IMR-90 (cell line): ENCODE measurements at regions not wholly inside any gene's neighbourhood (a gene's known extent, or its start where the extent isn't known, plus 50 kb on each side); places are given as distances from the start of the nearest gene placed in this dataset.

Experiments
- ATAC-seq: fragments of 200-7000 bp; cut with Tn5 transposase; 2 replicates; pipeline ENCODE4 v1.9.1; 2020; ENCODE audit warnings: low read depth, mild to moderate bottlenecking, moderate library complexity
- BruUV-seq: library from RNA; stranded (reverse); fragments of 400-500 nt; replicated peaks from 2 replicates; lab custom pipeline; 2021; lab: Mats Ljungman, UMichigan
- CTCF ChIA-PET: fragments of 300-600 bp; formaldehyde crosslinking; extraction: SDS; loops from one replicate; lab custom pipeline; 2021; ENCODE audit warnings: antibody characterized with exemption; lab: Yijun Ruan, JAX
- POLR2A ChIA-PET: fragments of 300-600 bp; sonication (Branson Sonifier 250); formaldehyde crosslinking; loops from one replicate; lab custom pipeline; 2022; ENCODE audit warnings: antibody characterized with exemption; ENCODE audit not compliant: unreplicated experiment; lab: Charles Lee
- DNase-seq: peaks from one replicate; pipeline ENCODE4 v3.0.0; 2013
- H2AFZ ChIP-seq: replicated peaks from 2 replicates; pipeline ENCODE3; 2013; ENCODE audit warnings: low read length, mild to moderate bottlenecking; ENCODE audit not compliant: poor library complexity
- H2AK5ac ChIP-seq: 2 replicates; pipeline ENCODE4 v1.6.1; 2013; ENCODE audit warnings: low read depth, low read length, inconsistent platforms
- H2AK9ac ChIP-seq: replicated peaks from 2 replicates; pipeline ENCODE3; 2013; ENCODE audit warnings: mild to moderate bottlenecking, low read depth, low read length, moderate library complexity; ENCODE audit not compliant: poor library complexity
- H2BK120ac ChIP-seq: 2 replicates; pipeline ENCODE4 v1.6.1; 2013; ENCODE audit warnings: low read depth, low read length, inconsistent platforms
- H2BK15ac ChIP-seq: 3 replicates; pipeline ENCODE4 v1.6.1; 2013; ENCODE audit warnings: low read depth, low read length, inconsistent platforms
- H2BK20ac ChIP-seq: 2 replicates; pipeline ENCODE4 v1.6.1; 2013; ENCODE audit warnings: low read depth, mild to moderate bottlenecking, inconsistent platforms, low read length, moderate library complexity
- H2BK5ac ChIP-seq: 2 replicates; pipeline ENCODE4 v1.6.1; 2013; ENCODE audit warnings: mild to moderate bottlenecking, low read depth, low read length, inconsistent platforms; ENCODE audit not compliant: poor library complexity, severe bottlenecking
- H3K14ac ChIP-seq: replicated peaks from 2 replicates; pipeline ENCODE4 v1.6.1; 2013; ENCODE audit warnings: low read depth, low read length, inconsistent platforms
- H3K18ac ChIP-seq: 2 replicates; pipeline ENCODE4 v1.6.1; 2013; ENCODE audit warnings: low read depth, low read length, control low read depth
- H3K23ac ChIP-seq: 2 replicates; pipeline ENCODE4 v1.6.1; 2013; ENCODE audit warnings: low read depth, low read length, inconsistent platforms
- H3K27ac ChIP-seq: 2 replicates; pipeline ENCODE4 v1.5.1; 2013; ENCODE audit warnings: mild to moderate bottlenecking, control low read depth, low read length; ENCODE audit not compliant: insufficient read depth
- H3K27me3 ChIP-seq: 2 replicates; pipeline ENCODE4 v1.6.1; 2013; ENCODE audit warnings: low read length; ENCODE audit not compliant: control insufficient read depth, insufficient read depth
- H3K36me3 ChIP-seq: 2 replicates; pipeline ENCODE4 v1.6.1; 2013; ENCODE audit warnings: low read length, mixed read lengths; ENCODE audit not compliant: control insufficient read depth, insufficient read depth
- H3K4ac ChIP-seq: 2 replicates; pipeline ENCODE4 v1.6.1; 2013; ENCODE audit warnings: low read depth, low read length, inconsistent platforms
- H3K4me1 ChIP-seq: 2 replicates; pipeline ENCODE4 v1.6.1; 2013; ENCODE audit warnings: low read length, mixed read lengths; ENCODE audit not compliant: control insufficient read depth, insufficient read depth
- H3K4me2 ChIP-seq: 2 replicates; pipeline ENCODE4 v1.6.1; 2013; ENCODE audit warnings: low read depth, mild to moderate bottlenecking, control low read depth, low read length, moderate library complexity
- H3K4me3 ChIP-seq: 2 replicates; pipeline ENCODE4 v1.5.1; 2013; ENCODE audit warnings: low read depth, mild to moderate bottlenecking, control low read depth, low read length, moderate library complexity; ENCODE audit not compliant: insufficient read depth
- H3K56ac ChIP-seq: 2 replicates; pipeline ENCODE4 v1.6.1; 2013; ENCODE audit warnings: low read length, inconsistent platforms; ENCODE audit not compliant: insufficient read depth; ENCODE audit errors: extremely low read depth
- H3K79me1 ChIP-seq, 2 experiments: 2 replicates each; pipeline ENCODE4 v1.6.1; 2013; ENCODE audit warnings: low read length in 2 of 2, inconsistent platforms in 1 of 2, low read depth in 1 of 2
- H3K9ac ChIP-seq: 2 replicates; pipeline ENCODE4 v1.6.1; 2013; ENCODE audit warnings: low read depth, low read length, control low read depth
- H3K9me1 ChIP-seq: 2 replicates; pipeline ENCODE4 v1.6.1; 2013; ENCODE audit warnings: low read length, inconsistent platforms; ENCODE audit not compliant: insufficient read depth
- H3K9me3 ChIP-seq: 2 replicates; pipeline ENCODE4 v1.6.1; 2013; ENCODE audit warnings: low read length; ENCODE audit not compliant: control insufficient read depth, insufficient read depth
- H4K20me1 ChIP-seq: 2 replicates; pipeline ENCODE4 v1.6.1; 2013; ENCODE audit warnings: low read length, inconsistent platforms; ENCODE audit not compliant: insufficient read depth
- H4K5ac ChIP-seq: 2 replicates; pipeline ENCODE4 v1.6.1; 2013; ENCODE audit warnings: mild to moderate bottlenecking, low read depth, low read length, control low read depth
- H4K8ac ChIP-seq, 2 experiments: 2 replicates each; pipeline ENCODE4 v1.6.1; 2013; ENCODE audit warnings: low read depth in 2 of 2, low read length in 2 of 2, control low read depth in 1 of 2, inconsistent platforms in 1 of 2
- H4K91ac ChIP-seq: 2 replicates; pipeline ENCODE4 v1.6.1; 2013; ENCODE audit warnings: low read depth, low read length, inconsistent platforms; ENCODE audit not compliant: insufficient read depth
- BHLHE40 ChIP-seq: fragments of 150-350 bp; IDR thresholded peaks from 2 replicates; pipeline ENCODE4 v1.6.1; 2016; ENCODE audit warnings: mild to moderate bottlenecking, low read depth, low read length
- CTCF ChIP-seq: conservative IDR thresholded peaks from 2 replicates; pipeline ENCODE4 v1.5.1; 2012; ENCODE audit warnings: mild to moderate bottlenecking, low read depth, low read length, improper control_type of control experiment
- MAZ ChIP-seq: IDR thresholded peaks from 2 replicates; pipeline ENCODE4 v1.6.1; 2012; ENCODE audit warnings: low read depth, mild to moderate bottlenecking, low read length, improper control_type of control experiment, moderate library complexity, borderline replicate concordance
- MXI1 ChIP-seq: IDR thresholded peaks from 2 replicates; pipeline ENCODE4 v1.6.1; 2012; ENCODE audit warnings: low read depth, mild to moderate bottlenecking, low read length, moderate library complexity, borderline replicate concordance
- POLR2A ChIP-seq: IDR thresholded peaks from 2 replicates; pipeline ENCODE4 v1.6.1; 2012; ENCODE audit warnings: mild to moderate bottlenecking, low read depth, low read length
- RFX5 ChIP-seq: IDR thresholded peaks from 2 replicates; pipeline ENCODE4 v1.8.0; 2012; ENCODE audit warnings: low read depth, mild to moderate bottlenecking, low read length, moderate library complexity
- WGBS, 2 experiments: methylation state at CpG; one replicate each; pipeline versions ENCODE4 v1.1.5 to v1.1.7; 2013; ENCODE audit warnings: missing lambda C conversion rate in 2 of 2; ENCODE audit not compliant: insufficient read length in 1 of 2; ENCODE audit errors: extremely low coverage in 2 of 2; 5-methylcytosine and 5-hydroxymethylcytosine counted together
- dilution Hi-C: fragments of 300-500 bp; cut with HindIII; formaldehyde crosslinking; loops from one replicate; pipeline ENCODE4 v1.14.3; 2018; ENCODE audit warnings: low sequenced_read_pairs; ENCODE audit not compliant: unreplicated experiment
- in situ Hi-C: fragments of 300-500 bp; cut with MboI; formaldehyde crosslinking; loops from 3 replicates; pipeline ENCODE4 v1.14.3; 2019; ENCODE audit warnings: low sequenced_read_pairs, inconsistent platforms, mixed read lengths
- intact Hi-C: fragments of 100-400 bp; cut with micrococcal nuclease; formaldehyde crosslinking; loops from 2 replicates; pipeline ENCODE4 v1.10.0; 2022
- TF ChIP-seq, protein P1 (sequence below): fragments of 150-350 bp; IDR thresholded peaks from 2 replicates; pipeline ENCODE4 v1.6.1; 2017; ENCODE audit warnings: mild to moderate bottlenecking, antibody characterized with exemption, low read length, low read depth
- TF ChIP-seq, protein P2 (sequence below): fragments of 150-350 bp; IDR thresholded peaks from 2 replicates; pipeline ENCODE4 v1.6.1; 2016; ENCODE audit warnings: low read depth, mild to moderate bottlenecking, low read length, moderate library complexity, borderline replicate concordance

DNA sequence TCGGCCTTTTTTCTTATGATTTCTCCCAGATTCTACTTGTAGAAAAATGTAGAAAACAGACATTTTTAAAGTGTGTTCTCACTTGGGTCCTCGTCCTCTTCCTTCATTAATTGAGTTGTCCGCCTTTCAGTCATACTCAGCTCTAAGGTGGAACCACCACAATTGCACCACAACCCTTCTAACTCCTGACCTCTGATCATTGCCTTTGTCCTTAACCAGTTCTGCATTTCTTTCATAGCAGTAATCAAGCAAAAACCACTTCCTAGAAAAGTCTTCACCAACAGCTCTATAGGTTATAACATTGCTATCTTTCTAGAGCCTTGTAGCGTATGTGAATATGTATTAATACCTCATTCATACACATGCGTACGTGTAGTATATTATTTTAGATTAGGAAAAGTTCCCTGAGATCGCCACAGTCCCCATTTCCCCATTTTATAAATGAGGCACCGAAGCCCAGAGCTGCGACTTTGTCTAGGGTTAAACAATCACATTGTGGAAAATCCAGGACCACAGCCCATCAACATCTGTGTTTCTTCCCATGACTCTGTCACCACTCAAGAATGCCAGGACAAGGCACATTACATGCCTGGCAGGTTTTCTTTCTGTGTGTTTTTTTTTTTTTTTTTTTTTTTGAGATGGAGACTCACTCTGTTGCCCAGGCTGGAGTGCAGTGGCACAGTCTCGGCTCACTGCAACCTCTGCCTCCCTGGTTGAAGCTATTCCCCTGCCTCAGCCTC is 175.5 kb downstream of the BTBD3 start:
- Histone ChIP-seq H3K9ac (no peak overlapping the region), H4K20me1 (no peaks in the 10 kb centered on the region), H2BK5ac (no peak overlapping the region), H3K79me1 (no peaks in the 10 kb centered on the region), H3K27ac (no peak overlapping the region), H2BK120ac (no peak overlapping the region), H4K91ac (no peak overlapping the region), H2AK5ac (no peak overlapping the region), H3K14ac (no peak overlapping the region), H3K27me3 (no peaks in the 10 kb centered on the region; the same call in 1 of the 2 replicates), H3K4ac (no peak overlapping the region), H2BK15ac (no peak overlapping the region), H2BK20ac (no peak overlapping the region), H3K4me3 (no peak overlapping the region), H2AFZ (no peak overlapping the region), H3K9me3 (no peaks in the 10 kb centered on the region), H3K4me2 (no peak overlapping the region), H3K56ac (no peak overlapping the region), H4K5ac (no peak overlapping the region), H3K18ac (no peak overlapping the region), H3K4me1 (no peaks in the 10 kb centered on the region), H4K8ac (no peak overlapping the region), H2AK9ac (no peak overlapping the region), H3K36me3 (no peaks in the 10 kb centered on the region), H3K23ac (no peak overlapping the region), H3K9me1 (no peaks in the 10 kb centered on the region)
- dilution Hi-C loops, result no loop called here
- no CpG with 5 or more reads among the region's 10 CpGs for WGBS, 2 experiments
- POLR2A ChIA-PET, result no interaction called here
- intact Hi-C loops, result no loop called here
- ATAC-seq, result no peak
- no peak for DNase-seq
- in situ Hi-C loops, result no loop called here
- CTCF ChIA-PET, result interaction anchor here (0.6 kb wide), 1 partner anchor 388 kb away, joined by 5 read pairs; no protein-coding TSS in a partner anchor
- TF ChIP-seq, protein P1, sequence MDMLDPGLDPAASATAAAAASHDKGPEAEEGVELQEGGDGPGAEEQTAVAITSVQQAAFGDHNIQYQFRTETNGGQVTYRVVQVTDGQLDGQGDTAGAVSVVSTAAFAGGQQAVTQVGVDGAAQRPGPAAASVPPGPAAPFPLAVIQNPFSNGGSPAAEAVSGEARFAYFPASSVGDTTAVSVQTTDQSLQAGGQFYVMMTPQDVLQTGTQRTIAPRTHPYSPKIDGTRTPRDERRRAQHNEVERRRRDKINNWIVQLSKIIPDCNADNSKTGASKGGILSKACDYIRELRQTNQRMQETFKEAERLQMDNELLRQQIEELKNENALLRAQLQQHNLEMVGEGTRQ, result no peak
- TF ChIP-seq CTCF (no peak), BHLHE40 (no peak), MXI1 (no peak), MAZ (no peak), RFX5 (no peak), POLR2A (no peak)
- TF ChIP-seq, protein P2, sequence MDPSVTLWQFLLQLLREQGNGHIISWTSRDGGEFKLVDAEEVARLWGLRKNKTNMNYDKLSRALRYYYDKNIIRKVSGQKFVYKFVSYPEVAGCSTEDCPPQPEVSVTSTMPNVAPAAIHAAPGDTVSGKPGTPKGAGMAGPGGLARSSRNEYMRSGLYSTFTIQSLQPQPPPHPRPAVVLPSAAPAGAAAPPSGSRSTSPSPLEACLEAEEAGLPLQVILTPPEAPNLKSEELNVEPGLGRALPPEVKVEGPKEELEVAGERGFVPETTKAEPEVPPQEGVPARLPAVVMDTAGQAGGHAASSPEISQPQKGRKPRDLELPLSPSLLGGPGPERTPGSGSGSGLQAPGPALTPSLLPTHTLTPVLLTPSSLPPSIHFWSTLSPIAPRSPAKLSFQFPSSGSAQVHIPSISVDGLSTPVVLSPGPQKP, result no peak
- no TSS peak for BruUV-seq
